Activated T-cell treated with anti-CD3 and anti-CD28 coated beads, Interleukin-2, amount 50 U/mL, for 48 hours (primary cell): ENCODE measurements at regions not wholly inside any gene's neighbourhood (a gene's known extent, or its start where the extent isn't known, plus 50 kb on each side); places are given as distances from the start of the nearest gene placed in this dataset.
"Not testable (repeated sequence)": the region's sequence is repeated elsewhere in the genome, so short reads cannot be mapped to it uniquely, and the experiment has no call there.

Experiments used
- DNase-seq, 2 experiments: peaks; one replicate each; pipeline ENCODE4 v3.0.0-alpha.2; 2020

DNA sequence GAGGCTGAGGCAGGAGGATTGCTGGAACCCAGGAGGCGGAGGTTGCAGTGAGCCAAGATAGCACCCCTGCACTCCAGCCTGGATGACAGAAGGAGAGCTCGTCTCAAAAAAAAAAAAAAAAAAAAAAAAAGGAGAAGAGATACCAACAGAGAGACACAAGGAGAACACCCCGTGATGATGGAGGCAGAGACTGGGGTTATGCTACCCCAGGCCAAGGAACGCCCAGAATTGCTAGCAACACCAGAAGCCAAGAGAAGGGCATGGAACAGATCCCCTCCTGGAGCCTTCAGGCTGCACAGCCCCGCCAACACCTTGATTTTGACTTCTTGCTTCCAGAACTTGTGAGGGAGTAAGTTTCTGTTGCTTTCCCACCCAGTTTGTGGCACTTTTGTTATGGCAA lies 148.0 kb upstream of the FOXN3 start:
- DNase-seq: no peak

DNA sequence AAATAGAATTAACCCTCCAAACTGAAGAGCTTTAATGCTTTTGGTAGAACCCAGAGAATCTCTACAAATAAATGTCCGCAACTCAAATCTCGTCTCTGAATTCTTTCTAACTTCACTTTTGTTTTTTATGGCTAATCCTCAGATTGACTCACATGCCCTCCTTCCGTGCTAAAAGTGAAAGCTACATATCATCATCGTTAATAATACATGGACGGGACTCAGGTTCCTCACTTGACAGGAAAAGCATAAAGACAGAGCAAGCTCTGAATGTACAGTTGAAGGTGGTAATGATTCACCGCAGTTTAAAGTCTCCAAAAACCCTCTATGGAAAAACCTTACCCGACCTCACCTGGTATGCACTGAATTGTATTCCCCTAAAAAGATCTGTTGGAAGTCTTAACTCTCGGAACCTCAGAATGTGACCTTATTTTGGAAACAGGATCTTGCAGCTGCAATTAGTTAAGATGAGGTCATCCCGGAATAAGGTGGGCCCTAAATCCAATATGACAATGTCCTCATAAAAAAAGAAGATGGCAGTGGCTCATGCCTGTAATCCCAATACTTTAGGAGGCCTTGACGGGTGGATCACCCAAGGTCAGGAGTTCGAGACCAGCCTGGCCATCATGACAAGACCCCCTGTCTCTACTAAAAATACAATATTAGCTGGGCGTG lies 147.4 kb upstream of the FOXN3 start:
- DNase-seq: no peak

DNA sequence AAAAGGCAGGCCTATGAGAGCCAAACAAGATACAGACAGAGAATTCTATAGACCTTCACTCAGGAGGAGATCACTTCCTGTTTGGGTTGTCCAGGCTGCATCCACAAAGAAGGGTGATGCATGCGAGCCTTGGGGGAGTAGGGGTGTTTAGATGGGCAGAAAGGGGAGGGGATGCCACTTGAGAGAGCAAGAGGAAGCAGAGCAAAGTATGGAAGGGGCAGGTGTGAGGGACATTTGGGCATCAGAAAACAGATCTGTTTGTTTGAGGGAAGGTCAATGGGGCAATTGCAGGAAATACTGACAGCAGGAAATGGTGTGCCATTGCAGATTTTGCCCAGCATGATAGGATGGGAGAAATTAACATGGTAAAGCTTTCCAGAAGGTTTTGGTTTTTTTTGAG lies 146.4 kb upstream of the FOXN3 start:
- DNase-seq: no peak

DNA sequence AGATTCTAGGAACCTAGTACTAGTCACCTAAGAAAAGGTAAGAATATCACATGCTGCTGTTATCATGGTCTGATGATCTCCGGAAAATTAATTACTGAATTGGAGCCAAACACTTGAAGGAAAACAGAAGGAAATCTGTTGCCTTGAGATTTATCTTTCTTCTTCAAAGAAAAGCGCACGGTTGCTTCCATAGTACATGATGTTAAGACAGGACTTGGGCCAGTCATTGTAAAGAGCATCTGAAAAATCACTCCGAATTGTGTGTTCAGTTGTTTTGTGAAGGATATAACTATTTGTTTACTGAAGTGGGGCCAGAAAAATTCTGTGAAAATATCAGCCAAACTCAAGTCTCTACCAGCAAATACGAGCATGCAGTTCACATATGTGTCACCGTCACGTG lies 134.9 kb upstream of the FOXN3 start:
- no peak for DNase-seq

DNA sequence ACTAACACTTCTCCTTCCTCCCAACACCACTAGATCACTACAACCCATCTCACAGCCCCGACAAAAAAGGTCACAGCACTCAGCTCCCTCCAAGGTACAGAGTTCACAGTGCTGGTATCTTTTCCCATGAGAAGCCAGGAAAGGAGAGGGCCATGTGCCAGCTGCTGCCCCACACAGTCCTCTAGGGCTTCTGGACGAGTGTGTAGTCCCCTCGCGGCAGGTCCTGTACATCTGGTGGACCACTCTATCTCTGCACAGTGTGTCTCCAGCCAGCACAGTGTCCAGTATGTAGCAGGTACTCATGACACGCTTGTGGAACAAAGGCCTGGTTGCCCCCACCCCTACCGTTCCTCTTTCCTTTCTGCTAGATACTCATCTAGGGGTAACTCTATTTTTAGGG lies 134.4 kb upstream of the FOXN3 start:
- no peak for DNase-seq

DNA sequence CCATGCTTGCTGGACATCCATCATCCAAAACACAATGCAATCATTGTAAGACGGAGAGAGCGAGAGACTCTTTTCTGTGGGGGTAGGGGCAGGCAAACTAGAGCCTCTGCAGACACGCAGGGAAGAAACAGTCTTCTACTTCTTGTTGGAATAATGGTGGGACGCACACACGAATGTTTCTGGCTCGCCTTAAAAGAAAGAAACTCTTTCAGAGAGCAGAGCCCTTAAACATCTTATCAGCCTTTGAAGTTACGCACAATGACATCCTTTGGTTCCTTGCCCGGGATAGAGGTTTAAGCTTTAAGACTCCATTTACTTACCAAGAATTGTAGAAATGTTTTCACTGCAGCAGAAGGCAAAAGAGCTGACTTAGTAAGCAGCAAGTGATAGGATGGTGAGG lies 133.8 kb upstream of the FOXN3 start:
- DNase-seq: no peak

DNA sequence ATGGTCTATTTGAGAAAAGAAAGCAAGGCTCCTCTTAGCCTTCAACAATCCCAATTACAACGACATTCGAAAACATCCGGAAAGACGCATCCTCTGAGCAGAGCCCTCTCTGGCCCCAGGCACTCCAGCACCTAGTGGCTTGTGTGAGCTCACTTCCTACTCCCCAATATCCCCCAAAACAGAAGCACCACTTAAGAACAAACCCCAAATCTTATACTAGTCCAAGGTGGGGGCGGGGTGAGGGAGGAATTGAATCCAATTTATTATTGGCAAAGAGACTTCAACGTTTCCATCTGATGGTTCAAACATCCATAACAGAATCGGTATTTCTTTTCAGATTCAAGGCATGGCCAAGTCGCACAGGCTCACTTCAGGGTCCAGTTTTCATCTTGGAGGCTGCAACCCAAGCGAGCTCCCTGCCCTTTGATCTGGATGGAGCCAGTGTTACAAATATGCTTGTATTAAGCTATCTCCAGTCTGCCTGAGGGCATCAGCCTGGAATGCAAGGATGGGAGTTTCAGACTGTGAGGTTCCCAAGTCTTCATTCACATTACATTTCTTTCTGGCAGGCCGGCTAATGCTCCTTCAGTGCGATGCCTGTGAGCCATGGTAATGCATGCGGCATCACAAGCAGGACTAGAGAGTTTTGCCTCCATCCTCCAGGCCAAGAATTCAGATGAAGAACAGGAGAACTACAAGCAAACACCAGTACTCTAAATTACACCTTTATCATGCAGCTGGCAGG lies 132.5 kb upstream of the FOXN3 start:
- no peak for DNase-seq

DNA sequence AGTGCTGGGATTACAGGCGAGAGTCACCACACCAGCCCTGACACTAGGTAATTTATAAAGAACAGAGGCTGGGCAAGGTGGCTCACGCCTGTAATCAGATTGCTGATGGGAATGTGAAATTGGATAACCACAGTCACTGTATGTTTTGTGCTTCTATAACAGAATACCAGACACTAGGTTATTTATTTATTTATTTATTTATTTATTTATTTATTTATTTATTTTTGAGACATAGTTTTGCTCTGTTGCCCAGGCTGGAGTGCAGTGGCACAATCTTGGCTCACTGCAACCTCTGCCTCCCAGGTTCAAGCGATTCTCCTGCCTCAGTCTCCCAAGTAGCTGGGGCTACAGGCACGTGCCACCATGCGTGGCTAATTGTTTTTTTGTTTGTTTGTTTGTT lies 130.0 kb upstream of the FOXN3 start:
- not testable (repeated sequence) for DNase-seq

DNA sequence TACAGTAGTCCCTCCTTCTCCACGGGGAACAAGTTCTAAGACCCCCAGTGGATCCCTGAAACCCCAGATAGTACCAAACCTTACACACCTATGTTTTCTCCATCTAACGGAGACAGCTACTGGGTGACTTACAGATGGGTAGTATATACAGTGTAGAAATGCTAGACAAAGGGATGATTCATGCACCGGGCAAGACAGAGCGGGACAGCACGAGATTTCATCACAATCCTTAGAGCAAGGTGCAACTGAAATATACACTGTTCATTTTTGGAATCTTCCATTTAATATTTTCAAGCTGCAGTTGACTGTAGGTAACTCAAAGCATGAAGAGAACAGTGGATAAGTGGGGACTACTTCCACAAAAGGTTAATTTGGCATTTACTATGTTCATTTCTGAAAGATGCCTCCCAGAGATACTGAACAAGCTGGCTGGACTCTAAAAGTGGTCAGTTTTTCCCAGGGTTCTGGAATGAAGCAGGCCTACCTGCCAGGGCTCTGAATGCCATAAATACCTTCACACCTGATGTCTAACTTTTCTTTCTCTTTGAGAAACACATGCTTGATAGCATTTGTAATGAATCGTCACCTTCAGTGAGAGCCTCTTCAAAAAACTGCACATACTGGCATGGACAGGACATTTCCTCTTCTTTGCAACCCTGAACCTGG lies 127.7 kb upstream of the FOXN3 start:
- DNase-seq: no peak

DNA sequence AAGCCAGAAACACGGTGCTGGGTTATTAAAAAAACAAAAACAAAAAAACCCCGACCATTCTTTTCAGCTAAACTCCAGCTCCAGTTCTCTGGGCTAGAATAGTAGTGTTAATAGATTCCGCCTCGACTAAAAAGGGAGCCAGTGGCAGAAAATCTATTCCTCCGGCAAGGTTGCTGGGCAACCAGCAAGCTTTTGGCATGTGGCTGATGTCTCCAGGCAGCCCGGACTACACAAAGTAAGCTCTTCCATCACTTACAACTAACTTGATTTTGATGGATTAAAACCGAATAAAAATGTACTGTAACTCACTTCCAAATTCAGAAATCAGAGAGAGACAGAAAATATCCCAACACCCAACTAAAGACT lies 126.4 kb upstream of the FOXN3 start:
- no peak for DNase-seq

DNA sequence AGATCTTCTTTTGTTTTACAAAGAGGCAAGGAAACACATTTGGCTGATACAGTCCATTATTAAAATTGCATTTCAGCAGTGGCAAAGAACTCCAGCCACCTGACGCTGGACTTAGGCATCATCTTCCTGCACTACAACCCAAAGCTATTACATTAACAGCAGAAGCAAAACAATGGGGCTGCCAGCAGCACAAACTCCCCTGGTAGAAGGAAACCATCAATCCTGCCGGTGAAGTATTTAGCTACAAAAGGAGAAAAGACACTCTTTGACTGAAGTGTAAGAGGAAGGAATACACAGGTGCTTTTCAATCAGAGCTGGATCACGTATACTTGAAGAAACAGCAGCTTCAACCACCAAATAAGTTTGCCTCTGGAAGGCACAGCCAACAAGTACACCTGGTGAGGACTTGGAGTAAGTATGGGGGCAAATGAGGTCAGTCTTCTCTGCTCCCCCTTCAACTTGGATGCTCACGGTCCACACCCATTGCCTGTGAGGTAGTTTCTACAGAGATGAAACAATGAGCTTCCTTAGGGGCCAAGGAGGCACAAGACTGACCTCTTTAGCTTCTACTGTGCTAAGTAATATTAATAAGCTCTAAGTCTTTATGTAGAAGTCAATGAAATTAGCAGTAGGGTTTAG lies 125.9 kb upstream of the FOXN3 start:
- DNase-seq: no peak

DNA sequence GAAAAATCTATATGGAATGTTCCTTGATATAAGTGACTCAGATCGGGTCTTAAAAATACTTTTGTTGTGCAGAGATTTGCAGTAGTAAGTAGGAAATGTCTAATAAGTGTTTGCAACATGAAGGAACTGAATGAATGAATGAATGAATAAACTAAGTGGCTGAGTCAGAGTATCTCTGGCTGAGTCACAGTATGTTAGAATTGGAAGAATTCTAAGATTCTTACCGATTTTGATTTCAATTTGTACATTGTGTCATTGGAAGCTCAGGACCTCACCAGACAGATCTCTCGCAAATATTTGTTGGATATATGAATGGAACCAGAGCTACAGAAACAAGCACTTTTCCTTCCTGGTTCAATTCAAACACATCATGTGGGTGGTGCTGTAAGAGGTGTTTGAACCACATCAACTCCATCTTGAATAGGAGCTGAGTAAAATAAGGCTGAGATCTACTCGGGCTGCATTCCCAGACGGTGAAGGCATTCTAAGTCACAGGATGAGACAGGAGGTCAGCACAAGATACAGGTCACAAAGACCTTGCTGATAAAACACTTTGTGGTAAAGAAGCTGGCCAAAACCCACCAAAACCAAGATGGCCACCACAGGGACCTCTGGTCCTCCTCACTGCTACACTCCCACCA lies 123.9 kb upstream of the FOXN3 start:
- DNase-seq: no peak

DNA sequence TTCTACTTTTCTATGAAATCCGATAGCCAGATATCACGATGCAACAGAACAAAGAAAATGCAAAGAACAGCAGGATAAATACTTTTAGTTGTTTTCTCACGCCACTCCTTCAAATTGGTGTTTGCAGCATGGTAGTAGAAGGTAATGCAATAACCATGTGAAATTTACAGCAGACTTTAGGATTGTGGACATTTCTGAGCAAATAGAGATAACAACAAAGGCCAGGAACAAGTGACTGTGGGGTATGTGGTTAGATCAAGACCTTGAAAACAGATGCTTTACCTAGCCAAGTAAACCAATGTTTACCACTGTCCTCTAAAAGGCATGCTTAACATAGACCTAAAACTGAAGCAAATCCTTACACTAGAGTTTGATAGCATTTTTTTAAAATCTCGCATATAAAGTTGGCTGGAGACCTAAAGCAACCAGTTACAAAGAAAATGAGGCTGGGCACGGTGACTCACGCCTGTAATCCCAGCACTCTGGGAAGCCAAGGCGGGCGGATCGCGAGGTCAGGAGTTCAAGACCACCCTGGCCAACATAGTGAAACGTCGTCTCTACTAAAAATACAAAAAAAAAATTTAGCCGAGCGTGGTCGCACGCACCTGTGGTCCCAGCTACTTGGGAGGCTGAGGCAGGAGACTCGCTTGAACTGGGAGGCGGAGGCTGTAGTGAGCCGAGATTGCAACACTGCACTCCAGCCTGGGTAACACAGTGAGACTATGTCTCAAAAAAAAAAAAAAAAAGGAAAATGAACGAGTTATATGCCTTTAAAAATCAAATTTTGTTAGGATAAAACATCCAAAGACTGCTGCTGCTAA lies 123.2 kb upstream of the FOXN3 start:
- no peak for DNase-seq

DNA sequence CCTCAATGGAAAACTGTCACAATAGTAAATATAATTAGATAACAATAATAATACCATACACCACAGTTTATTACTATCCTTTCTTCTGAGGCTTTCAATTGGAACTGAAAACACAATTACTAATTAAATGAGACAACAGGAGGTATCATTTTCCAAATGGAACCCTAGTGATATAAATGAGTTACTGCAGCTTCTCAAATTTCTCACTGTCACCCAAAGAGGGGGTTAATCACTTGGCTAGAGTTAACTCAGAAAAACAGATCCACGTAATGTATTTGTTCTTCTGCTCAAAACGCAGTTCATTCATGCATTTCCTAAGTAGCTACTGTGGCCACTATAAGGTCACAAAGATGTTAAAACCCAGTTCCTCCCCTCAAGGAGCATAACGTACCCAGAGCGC lies 120.9 kb upstream of the FOXN3 start:
- no peak for DNase-seq

DNA sequence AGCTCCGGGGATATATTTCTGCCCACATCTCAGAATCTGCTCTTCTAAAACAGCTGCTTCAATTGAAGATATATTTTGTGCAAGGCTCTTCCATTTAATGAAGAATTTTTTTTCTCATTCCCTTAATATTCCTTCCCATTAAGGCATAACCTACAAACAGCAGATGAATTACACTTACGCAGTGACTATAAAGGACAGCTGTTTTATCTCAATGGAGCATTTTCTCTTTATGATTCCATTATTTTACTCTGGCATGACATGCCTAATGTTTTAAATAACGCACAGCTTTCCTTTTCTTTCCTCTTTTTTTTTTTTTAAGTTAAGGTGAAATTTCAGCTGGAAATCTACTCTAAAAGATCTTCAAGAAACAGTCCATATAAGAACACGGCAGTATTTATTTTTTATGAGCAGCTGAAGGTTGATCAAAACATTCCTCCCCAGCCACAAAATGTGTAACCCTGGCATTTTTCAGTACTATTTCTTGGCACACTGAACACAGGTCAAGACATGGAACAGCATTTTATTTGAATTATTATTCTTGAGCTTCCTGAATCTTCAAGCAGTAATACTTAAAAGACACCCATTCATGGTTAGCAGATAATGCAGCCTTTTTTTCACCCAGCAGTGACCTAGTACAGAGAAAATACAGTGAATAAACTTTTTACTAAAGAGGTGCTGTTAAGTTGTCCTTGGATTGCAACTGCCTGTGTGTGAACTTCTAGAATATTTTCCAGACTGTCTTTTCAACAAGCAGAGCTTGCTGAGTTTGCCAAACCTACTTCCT lies 118.1 kb upstream of the FOXN3 start:
- DNase-seq: no peak

DNA sequence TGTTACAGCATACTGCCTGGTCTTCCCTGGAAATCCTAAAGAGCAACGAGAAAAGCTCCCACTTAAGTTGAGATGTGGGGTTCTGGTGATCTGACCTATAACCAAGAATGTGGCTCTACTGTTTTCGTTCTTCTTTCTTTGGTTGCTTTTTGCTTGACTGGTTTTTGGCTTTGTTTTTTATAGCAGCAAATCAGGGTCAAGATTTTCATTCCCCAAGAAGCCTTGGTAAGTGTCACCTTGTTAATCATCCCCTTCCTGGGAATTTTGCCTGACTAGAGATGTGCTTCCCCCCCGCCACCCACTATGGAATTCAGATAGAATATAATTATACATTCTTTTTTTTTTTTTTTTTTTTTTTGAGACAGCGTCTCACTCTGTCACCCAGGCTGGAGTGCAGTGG lies 116.7 kb upstream of the FOXN3 start:
- DNase-seq: no peak

DNA sequence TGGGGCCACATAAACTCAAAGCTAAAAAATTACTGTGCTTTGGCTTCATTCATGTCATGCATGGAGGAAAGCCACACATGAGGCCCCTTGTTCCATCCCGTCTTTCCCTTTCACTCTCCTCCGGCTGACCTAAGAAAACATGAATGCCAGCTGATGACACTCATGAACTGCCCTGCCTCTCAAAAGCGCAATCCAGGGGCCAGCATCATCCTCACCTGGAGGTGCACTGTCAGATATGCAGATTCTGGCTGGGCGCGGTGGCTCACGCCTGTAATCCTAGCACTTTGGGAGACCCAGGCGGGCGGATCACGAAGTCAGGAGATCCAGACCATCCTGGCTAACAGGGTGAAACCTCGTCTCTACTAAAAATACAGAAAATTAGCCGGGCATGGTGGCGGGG lies 116.1 kb upstream of the FOXN3 start:
- no peak for DNase-seq

DNA sequence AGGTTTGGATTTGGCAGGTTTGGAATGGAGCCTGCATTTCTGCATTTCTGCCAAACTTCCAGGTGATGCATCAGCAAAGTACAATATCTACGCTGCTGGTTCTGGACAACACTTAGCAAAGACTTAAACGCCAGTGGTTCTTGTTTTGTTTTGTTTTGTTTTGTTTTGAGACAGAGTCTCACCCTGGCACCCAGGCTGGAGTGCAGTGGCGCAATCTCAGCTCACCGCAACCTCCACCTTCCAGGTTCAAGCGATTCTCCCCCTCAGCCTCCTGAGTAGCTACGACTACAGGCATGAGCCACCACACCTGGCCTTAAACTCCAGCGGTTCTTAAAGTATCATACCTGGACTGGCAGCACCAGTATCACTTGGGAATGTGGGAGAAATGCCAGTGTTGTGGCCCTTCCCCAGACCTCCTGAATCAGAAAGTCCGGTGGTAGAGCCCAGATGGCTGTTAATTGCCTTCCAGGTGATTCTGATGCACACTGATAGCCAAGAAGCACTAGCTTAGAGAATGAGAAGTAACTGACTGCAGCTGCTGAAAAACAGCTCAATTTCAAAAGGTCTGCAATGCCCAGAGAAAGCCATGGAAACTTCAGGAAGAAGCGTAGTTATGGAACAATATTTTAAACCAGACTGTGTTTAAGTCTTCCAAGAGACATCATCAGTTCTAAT lies 114.8 kb upstream of the FOXN3 start:
- DNase-seq: no peak

DNA sequence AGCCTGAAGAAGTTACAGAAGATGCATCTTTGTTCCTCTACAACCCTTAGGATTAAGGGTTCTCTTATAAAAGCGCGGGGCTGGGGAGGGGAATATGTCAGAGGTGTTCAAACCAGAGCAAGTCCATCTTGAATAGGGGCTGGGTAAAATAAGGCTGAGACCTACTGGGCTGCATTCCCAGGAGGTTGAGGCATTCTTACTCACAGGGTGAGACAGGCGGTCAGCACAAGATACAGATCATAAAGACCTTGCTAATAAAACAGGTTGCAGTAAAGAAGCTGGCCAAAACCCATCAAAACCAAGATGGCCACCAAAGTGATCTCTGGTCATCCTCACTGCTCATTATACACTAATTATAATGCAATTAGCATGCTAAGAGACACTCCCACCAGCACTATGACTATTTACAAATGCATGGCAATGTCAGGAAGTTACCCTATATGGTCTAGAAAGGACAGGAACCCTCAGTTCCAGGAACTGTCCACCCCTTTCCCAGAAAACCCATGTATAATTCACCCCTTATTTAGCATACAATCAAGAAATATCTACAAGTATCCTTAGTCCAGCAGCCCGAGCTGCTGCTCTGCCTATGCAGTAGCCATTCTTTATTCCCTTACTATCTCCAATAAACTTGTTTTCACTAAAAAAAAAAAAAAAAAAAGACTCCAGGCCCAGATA lies 108.1 kb upstream of the FOXN3 start:
- DNase-seq: no peak

DNA sequence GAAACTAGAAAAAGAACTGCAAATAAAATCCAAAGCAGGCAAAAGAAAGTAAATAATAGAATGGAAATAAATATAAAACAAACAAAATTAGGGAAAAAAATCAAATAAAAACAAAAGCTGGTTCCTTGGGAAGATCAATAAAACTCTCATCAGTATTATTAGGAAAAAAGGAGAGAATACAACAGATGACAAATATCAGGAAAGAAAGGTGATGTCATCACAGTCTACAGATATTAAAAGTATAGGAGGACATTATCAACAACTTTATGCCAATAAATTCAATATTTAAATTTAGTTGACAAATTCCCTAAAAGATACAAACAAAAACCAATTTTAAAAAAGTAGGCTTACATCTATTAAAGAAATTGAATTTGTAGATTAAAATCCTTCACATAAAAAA lies 107.4 kb upstream of the FOXN3 start:
- no peak for DNase-seq

DNA sequence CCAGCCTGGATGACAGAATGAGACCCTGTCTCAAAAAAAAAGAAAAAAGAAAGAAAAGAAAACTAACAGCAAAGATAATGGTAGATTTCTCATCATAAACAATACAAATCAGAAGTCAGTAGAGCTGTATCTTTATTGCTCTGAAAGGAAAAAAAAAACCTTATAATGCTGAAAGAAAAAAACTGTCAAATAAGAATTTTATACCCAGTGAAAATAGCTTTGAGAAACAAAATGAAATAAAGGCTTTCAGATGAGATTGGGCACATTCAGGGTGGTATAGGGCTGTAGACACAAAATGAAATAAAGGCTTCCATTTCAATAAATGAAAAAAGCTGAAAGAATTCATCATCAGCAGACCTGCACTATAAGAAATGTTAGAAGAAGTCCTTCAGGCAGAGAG lies 105.0 kb upstream of the FOXN3 start:
- DNase-seq: no peak
